Kidney (tissue), 13 donors: ENCODE measurements at regions not wholly inside any gene's neighbourhood (a gene's known extent, or its start where the extent isn't known, plus 50 kb on each side); places are given as distances from the start of the nearest gene placed in this dataset.

Source experiments
- DNase-seq, 5 donors: peaks; one replicate each; pipeline ENCODE4 v3.0.0-alpha.2; 2013 to 2020
- FAIRE-seq: peaks from 2 replicates; lab custom pipeline; 2012; peaks lifted over from hg19 to GRCh38; lab: Jason Lieb, UNC
- H3K27ac ChIP-seq, 2 donors: one replicate each; pipeline ENCODE4 v1.7.0; 2013; ENCODE audit warnings: low read depth in 2 of 2, low read length in 2 of 2, inconsistent platforms in 1 of 2
- H3K27me3 ChIP-seq: one replicate; pipeline ENCODE4 v1.7.1; 2013; ENCODE audit warnings: low read length, inconsistent platforms; ENCODE audit not compliant: control insufficient read depth, insufficient read depth
- H3K36me3 ChIP-seq, 3 donors: one replicate each; pipeline versions ENCODE4 v1.7.0 to v1.7.1; 2013; ENCODE audit warnings: low read length in 3 of 3, control low read depth in 1 of 3, inconsistent platforms in 1 of 3; ENCODE audit not compliant: insufficient read depth in 3 of 3, control insufficient read depth in 2 of 3
- H3K4me1 ChIP-seq, 3 donors: one replicate each; pipeline versions ENCODE4 v1.7.0 to v1.7.1; 2013; ENCODE audit warnings: low read length in 3 of 3, inconsistent platforms in 1 of 3, low read depth in 1 of 3; ENCODE audit not compliant: control insufficient read depth in 2 of 3, insufficient read depth in 2 of 3
- H3K4me3 ChIP-seq, 3 donors: one replicate each; pipeline versions ENCODE4 v1.7.0 to v1.8.1; 2013; ENCODE audit warnings: low read length in 3 of 3, control low read depth in 1 of 3, inconsistent platforms in 1 of 3
- H3K9ac ChIP-seq, 3 donors: one replicate each; pipeline versions ENCODE4 v1.7.0 to v1.7.1; 2013; ENCODE audit warnings: low read length in 3 of 3, control low read depth in 1 of 3, inconsistent platforms in 1 of 3
- H3K9me3 ChIP-seq, 3 donors: one replicate each; pipeline versions ENCODE4 v1.7.0 to v1.7.1; 2013; ENCODE audit warnings: low read length in 3 of 3, control low read depth in 1 of 3, inconsistent platforms in 1 of 3; ENCODE audit not compliant: control insufficient read depth in 2 of 3, insufficient read depth in 1 of 3
- intact Hi-C: fragments of 100-400 bp; cut with DNase I; formaldehyde crosslinking; loops from one replicate; pipeline ENCODE4 v1.11.1; 2022
- TF ChIP-seq, protein P1 (sequence below): IDR thresholded peaks from 3 replicates; pipeline ENCODE4 v1.5.1; 2012; ENCODE audit warnings: mild to moderate bottlenecking, moderate library complexity, borderline replicate concordance; ENCODE audit not compliant: insufficient read depth; ENCODE audit errors: extremely low read depth
- donor health status: control.
- donor health status: control.
- donor health status: control.
- donor health status: control.
- donor health status: control.
- donor health status: DM: yes; HTN: yes; CAD: no.
- donor health status: Normal renal cell carcinoma (clear cell type).

GRCh38 chr13:77975358-77976042 is 56.9 kb upstream of the EDNRB start:
- Histone ChIP-seq H3K9me3 (no peaks in the 10 kb centered on the region), H3K4me3 (no peak overlapping the region), H3K27me3 (no peaks in the 10 kb centered on the region), H3K27ac (no peak overlapping the region), H3K36me3 (no peaks in the 10 kb centered on the region), H3K9ac (no peak overlapping the region), H3K4me1 (peaks cover 0 to 2% (median 0%) of the 10 kb centered on the region in 3 donors)
- intact Hi-C loops = no loop called here
- FAIRE-seq (no peak), DNase-seq (peak in 1 of 5 donors; percentile 58)
- TF ChIP-seq, protein P1, sequence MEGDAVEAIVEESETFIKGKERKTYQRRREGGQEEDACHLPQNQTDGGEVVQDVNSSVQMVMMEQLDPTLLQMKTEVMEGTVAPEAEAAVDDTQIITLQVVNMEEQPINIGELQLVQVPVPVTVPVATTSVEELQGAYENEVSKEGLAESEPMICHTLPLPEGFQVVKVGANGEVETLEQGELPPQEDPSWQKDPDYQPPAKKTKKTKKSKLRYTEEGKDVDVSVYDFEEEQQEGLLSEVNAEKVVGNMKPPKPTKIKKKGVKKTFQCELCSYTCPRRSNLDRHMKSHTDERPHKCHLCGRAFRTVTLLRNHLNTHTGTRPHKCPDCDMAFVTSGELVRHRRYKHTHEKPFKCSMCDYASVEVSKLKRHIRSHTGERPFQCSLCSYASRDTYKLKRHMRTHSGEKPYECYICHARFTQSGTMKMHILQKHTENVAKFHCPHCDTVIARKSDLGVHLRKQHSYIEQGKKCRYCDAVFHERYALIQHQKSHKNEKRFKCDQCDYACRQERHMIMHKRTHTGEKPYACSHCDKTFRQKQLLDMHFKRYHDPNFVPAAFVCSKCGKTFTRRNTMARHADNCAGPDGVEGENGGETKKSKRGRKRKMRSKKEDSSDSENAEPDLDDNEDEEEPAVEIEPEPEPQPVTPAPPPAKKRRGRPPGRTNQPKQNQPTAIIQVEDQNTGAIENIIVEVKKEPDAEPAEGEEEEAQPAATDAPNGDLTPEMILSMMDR = no peak

DNA sequence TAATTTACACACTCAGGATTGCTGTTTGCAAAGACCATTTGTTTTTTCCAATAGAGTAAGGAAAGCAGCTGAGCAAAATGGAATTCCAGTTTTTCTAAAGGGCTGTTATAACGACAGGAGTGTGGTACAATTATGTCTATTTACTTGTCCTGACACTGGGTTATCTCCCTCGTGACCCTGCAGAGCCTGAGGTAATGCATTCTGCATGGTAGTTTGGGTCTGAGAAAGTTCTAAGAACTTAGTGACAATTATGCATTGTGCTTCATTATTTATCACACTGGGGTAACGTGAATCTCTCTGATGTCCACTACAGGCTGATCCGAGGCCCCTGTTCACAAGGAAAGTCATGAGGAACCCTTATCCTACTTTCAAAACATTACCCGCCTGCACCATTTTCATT is 50.7 kb upstream of the EDNRB start:
- DNase-seq (no peak), FAIRE-seq (no peak)
- TF ChIP-seq, protein P1 = no peak
- Histone ChIP-seq H3K36me3 (no peaks in the 10 kb centered on the region), H3K4me1 (no peaks in the 10 kb centered on the region), H3K4me3 (no peak overlapping the region), H3K27me3 (no peaks in the 10 kb centered on the region), H3K9me3 (no peaks in the 10 kb centered on the region), H3K9ac (no peak overlapping the region), H3K27ac (no peak overlapping the region)
- intact Hi-C loops = no loop called here
